DMS53 treated with DMSO at 0.1 percent for 48 hours (cell line): ENCODE measurements at regions not wholly inside any gene's neighbourhood (a gene's known extent, or its start where the extent isn't known, plus 50 kb on each side); places are given as distances from the start of the nearest gene placed in this dataset.

Source experiments
- DNase-seq: peaks from one replicate; lab custom pipeline; 2025; ENCODE audit not compliant: unreplicated experiment; lab: John Stamatoyannopoulos, UW

DNA sequence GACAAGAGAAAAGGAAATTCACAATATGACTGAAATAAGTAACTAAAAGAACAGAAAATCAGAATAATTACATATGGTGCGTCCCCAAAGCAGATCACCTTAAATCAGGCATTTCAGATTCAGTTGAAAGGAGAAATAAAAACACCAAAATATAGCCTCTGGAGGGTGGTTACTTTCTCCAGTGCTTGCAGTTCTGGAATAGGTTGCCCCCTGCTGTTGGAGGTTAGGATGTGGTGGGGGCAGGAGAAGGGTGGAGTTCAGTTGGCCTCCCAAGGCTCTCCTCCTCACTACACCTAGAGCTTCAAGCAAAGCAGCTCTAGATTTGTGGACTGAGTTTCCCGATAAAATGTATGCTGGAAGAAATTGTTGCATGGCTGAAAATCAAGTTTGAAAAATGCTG, 338.2 kb upstream of the TLE4 start:
- DNase-seq, result no peak

DNA sequence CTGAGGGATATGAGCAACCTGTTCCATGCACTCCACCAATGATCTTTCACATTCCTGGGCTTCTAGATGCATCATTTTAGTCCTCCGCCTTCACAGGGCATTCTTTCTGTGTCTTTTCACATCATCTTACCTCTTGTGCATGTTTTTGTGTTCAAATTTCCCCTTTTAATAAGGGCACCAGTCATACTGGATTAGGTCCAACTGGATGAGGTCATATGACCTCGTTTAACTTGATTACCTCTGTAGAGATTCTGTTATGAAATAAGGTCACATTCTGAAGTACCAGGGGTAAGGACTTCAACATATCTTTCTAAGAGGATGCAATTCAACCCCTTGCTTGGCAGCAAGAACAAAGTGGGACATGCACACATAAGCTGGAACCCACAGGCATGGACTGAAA, 335.3 kb upstream of the TLE4 start:
- DNase-seq, result no peak

DNA sequence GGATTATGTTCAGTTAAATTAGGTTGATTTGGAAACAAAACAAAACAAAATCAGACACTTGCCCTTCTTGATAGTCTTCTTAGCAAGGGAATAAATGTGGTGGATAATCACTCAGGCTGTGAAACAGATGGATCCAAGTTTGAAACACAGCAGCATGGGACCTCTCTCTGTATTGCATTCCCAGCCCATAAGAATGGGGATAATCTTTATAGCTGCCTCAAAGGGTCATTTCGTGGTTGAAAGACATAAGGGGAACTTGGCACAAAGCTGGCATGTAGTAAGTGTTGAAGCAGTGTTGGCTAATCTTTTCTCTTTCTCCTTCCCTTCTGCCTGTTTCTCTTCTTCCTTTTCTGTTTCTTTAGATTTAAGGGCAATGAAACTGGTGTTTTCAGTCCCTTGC, 333.9 kb upstream of the TLE4 start:
- DNase-seq, result no peak

DNA sequence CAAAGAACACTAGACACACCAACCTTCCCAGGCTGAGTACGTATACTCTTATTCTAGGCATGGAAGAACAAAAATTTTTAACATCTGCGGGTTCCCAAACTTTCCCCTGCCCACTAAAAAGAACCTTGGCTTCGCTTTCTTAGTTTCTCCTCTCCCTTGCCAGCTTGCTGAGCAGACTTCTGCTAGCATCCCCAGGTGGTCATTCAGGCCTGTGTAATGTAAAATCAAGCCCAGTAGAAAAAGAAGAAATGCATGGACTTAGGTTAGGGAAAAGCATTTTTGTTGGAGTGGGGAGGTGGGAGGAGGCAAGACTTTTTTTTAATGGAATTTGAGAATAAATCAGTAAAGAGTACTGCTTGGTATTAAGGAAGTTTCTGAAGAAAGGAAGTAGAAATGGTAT, 331.0 kb upstream of the TLE4 start:
- DNase-seq, result no peak

DNA sequence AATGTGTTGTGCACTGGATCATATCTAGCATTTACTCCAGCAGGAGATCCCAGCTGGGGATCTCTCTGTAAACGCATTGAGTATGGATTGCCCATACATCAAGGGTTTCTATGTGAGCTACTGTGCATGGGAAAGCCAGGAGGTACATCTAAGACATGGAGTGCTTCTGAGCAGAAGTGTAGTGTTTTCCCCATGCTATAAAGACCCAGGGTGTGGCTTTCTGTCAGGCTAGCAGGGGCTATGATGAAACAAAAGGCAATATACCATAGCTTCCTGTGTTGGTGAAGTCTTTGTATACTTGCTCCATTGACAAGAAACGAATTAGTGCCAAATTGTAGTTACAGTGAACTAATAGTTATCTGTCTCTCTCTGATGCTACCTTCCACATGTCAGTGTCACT, 329.3 kb upstream of the TLE4 start:
- no peak for DNase-seq

DNA sequence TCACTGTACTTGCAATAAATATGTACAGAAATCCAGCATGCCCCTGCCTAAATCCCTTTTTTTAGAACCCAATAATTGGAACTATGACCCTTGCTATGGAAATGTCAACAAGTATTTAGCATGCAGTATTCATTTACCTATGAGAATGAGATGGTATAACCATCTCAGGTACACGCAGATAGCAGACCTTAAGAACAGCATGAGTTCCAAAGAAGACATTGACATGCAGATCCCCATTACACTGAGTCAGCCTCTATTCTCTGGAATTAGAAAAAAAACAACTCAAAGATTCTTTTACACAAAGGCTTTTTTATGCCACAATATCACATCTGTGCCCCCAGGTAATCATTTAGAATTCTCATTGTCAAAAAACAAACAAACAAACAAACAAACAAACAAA, 325.6 kb upstream of the TLE4 start:
- no peak for DNase-seq

DNA sequence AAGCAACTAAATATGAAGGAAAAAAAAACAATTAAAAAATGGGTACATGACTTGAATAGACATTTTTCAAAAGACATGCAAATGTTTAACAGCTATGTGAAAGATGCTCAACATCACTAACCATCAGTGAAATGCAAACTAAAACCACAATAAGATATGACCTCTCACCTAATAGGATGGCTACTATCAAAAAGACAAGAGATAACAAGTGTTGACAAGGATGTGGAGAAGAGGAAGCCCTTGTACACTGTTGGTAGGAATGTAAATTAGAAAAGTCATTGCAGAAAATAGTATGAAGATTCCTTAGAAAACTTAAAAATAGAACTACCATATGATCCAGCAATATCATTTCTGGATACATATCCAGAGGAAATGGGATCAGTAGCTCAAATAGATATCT, 324.7 kb upstream of the TLE4 start:
- no peak for DNase-seq

DNA sequence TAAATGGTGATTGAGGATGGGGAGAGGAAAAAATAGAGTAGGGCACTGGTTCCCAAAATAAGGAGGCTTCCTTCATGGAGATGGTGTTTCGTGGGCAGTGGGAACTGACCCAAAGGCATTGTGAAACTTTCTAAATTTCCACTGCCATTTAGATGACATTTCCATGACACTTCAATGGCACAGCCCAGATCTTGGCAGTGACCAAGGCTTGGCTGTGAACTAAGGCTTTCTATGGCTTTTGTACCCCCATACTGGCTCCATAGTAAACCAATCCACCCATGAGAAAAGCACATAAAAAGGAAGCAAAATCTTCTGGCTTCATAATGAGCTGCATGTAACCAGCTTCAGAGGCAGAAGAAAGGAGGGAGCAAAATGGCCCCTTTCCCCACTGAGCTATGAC, 321.0 kb upstream of the TLE4 start:
- no peak for DNase-seq

DNA sequence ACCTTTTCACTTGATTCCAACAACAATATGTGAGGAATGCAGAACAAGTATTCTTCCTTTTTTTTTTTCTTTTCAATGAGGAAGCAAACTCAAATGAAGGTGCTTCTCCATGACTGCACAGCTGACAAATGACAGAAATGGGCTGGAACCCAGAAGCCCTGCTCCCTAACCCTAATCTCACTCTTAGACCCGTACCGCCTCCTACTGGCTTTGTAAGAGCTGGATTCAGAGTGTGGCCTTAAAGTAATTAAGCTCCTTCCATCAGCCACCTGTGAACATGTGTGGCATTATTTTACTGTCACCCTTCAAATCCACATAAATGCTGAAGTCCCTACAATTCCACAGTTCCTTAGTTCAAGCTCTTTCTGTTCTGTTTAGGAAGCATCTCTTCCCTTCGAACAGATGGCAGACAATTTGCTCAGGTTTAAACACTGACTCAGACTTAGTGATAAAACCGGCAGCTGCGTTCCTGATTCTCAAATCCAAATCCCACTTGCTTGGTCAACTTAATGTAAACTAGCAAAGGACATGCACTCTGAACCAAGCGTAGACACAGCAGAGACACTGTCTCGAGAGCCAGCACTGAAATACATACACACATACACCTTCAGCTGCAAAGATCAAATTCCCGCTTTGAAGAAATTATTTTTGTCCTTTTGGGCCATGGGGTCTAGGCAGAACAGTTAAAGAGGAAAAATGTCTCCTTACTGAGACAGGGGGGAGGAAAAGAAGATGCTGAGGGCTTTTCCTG, 316.7 kb upstream of the TLE4 start:
- DNase-seq, result no peak

DNA sequence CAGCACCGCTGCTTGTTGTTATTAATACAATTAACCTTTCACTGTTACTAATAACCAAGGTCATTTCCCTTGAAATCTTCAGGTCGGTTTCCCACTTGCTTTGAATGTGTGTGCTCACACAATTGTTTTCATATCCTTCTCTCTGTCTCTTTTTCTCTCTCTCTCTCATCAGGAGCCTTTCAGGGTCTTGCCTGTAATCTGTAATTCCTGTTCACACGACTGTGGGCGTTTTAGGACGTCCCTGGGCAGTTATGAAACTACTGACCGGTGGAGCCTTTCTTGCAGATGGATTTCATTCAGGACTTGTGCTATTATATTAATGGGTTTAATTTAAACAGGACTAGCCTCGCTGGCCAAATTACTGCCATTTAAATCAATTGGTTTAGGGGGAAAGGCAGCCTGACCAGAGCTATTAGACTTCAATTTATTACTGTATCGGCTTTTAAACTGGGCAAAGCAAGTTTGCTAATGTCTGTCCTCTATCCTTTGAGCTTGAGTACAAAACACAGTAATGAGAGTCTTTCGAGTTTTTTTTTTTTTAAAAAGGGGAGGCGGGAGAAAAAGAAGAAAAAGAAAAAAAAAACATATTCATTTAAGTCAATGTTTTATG, 316.0 kb upstream of the TLE4 start:
- no peak for DNase-seq

DNA sequence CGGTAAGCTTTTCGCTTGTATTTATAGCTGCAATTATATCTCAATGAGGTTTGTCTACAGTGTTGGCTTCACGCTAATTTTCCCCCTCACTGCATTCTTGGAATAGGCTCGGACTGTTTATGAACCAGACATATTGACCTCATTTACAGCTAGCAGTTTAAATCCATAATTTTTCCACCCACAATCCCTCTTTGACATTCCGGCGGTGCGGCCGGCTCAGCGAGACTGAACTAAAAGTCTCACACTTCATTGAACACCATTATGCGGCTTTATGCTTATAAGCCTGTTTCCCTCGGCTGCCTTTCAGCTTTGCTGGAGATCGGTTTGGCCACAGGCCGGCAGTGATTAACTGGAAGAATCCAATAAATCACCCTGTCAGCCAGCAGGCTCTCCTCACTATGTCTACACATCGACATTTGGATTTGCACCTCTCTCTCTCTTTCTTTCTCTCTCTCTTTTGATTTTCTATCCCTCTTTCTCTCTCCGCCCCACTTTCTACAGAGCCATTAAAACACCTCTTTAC, 315.0 kb upstream of the TLE4 start:
- DNase-seq, result no peak

DNA sequence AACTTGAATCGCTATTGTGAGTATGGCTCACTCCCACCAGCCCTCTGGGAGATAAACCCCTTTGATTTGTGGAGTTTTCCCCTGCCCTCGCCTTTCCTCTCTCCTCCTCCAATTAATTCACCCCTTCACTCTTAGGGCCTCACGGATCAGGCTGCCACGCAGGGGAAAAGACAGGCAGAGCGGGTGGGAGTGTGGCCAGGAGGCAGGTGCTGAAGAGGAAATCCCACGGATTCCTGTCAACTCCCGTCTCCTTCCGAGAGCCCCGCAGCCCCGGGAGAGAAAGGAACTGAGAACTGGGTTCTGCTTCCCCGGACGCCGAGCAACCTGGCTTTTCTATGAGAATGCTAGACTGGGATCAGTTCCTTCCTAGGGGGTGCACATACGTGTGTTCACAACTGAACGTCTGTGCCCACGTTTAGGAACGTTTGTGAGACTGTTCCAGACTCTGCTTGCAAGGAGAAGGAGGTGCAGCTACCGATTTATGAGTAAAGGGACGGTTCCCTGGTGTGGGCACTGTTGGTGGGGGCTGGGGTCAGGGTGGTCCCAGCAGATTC, 314.5 kb upstream of the TLE4 start:
- no peak for DNase-seq

DNA sequence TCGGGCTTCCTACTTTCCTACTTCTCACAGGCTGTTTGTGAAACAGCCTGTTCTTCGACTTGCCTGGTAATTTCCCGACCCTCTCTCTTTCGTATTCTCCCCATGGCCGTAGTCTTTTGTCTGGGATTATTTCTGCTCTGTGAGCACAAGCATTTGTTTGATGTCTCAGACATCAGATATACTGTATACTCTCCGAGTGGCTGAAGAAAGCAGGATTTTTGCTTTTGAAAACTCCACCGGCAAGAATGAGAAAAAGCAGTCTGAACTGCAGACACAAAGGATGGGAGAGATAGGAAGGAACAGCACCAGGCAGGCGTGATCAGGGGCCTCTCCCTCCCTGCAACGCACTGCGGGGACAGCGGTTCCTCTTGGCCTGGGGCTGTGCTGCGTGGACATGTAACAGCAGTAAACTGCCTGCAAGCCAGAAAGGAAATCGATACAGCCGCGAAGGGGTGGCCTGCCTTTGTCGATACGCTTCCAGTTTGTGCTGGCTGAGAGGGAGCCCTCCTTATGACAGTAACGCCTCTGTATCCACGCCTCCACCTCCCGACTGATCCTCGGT, 313.9 kb upstream of the TLE4 start:
- DNase-seq, result no peak

DNA sequence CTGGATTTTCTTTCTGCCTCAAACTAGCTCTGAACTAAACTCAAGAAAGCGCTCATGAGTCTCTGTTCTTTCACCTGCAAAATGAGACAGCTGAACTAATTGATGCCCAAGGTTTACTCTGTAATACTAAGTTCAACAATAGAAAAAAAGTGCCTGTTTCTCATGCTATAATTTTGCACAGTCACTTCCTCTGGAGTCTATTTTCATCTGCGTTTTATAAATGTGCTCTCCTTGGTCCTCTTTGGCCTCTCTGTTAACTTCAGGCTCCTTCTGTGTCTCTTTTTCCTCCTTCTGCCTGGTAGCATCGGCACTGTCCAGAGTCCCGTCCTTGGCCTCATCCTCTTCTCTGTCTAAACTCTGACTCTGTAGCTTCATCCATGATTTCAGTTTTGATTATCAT, 311.9 kb upstream of the TLE4 start:
- no peak for DNase-seq

DNA sequence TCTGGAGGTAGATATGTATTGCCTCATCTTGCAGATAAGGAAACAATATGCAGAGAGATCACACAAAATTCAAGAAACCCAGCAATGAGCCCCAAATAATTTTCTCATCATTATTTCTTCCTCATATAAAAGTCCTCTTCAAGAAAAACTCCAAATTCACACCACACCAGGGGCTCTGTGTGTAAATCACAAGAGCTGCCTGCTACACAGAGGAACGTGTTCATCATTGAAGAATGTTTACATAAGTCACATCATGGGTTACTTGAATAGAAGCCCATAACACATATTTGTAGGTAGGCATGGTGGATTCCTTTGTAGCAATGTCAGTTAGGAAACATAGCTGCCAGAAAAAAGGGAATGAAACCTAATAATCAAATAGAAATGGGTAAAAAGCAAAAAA, 308.1 kb upstream of the TLE4 start:
- DNase-seq, result no peak

DNA sequence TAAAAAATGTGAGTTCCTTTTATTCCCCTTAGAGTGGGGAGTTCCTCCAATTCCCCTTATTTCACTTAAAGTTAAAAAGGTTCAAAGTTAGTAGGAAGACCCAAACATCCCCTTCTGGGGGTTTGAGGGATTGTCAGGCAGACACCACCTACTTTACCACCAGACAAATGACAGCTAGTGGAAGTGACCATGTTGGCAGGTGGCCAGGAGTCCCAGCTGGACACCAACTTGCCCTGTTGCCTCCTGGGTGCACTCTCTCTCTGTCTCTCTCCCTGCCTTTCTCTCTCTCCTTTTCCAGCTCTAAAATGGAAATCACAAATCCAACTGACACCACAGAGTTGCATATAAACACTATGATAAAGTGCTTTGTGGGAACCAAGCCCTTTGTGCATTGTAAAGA, 307.7 kb upstream of the TLE4 start:
- DNase-seq, result peak; percentile 8

DNA sequence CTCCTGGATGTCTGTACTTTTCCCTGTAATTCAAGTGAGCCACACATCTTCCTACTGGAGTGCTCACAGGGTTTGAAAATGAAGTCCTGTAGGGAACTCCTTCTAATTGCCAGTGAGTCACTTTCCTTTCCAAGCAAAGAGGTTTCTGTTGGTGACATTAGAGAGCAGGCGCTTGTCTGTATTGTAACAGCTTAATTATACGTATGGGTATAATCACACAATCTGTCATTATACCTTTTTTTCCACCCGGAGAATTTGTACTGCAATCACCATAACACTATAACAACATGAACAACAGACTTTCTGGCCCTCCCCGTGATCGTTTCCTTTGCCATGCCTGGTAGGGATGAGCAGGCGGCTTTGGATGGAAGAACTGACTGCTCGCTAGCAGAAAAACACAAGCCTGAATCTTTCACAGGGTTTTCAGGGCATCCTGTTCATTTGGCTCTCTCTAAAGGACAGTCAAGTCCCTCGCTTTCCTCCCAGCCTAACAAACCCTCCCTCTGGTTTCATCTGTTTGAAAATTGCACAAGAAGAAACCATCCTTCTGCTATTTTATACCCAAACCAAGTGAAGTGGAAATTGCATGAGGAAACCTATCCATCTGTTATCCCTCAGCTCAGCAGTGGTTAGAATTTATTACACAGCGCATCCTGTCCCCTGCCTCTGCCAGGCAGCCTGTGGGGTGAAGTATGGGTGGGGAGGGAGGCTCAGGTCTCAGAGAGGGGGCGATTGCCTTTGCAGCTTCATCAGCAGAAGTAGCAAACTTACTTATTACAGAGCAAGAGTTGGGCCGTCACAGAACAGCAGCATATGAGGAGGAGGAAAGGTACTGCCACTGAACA, 307.0 kb upstream of the TLE4 start:
- no peak for DNase-seq

DNA sequence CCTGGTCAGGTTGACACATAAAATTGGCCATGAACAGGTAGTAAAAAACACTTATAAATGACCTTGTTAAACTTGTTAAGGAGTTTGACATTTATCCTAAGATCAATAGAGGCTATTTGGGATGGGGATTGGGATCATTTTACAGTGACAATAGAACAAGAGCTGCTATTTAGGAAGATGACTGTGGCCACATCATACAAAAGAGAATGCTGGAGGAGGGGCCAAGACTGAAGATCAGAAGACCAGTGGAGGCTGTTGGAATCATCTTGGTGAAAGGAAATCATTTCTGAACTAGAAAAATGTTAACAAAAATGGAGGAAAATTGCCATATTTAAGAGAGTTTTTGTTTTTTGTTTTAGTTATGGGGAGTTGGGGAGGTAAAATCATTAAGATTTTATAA, 304.8 kb upstream of the TLE4 start:
- DNase-seq, result no peak

DNA sequence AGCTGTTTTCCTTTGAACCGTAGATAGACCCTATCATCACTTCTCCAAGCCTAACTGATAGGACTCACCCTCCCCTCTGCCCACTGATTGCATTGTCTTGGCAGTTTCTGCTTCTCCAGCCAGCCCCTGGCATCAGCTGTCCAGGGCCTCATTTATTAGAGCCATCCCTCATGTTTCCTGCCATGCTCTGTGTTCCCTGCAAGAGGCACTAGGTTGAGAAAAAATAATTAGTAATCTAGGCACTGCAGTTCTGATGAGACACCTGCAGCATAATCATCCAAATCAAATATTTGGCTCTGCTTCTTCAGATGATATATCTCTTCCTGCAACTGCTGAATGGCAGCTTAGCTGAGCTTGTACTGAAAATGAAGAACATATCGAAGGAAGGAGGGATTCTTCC, 303.0 kb upstream of the TLE4 start:
- DNase-seq, result no peak

DNA sequence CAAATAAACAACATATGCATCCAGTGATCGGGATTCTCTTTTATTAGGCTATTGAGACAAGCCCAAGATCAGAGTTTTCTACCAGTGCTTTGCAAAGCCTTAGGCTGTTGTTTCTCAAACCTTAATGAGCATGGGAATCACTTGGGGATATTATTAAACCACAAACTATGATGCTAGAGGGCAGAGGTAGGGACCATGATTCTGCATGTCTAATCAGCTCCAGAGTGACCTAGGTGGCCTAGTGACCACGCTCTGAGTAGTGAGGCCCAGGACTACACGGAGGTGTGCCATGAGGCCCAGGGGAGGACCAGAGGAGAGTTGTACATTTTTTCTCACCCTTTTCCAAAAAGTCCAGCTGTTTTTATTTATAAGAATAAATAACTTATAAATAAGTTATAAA, 298.5 kb upstream of the TLE4 start:
- no peak for DNase-seq

DNA sequence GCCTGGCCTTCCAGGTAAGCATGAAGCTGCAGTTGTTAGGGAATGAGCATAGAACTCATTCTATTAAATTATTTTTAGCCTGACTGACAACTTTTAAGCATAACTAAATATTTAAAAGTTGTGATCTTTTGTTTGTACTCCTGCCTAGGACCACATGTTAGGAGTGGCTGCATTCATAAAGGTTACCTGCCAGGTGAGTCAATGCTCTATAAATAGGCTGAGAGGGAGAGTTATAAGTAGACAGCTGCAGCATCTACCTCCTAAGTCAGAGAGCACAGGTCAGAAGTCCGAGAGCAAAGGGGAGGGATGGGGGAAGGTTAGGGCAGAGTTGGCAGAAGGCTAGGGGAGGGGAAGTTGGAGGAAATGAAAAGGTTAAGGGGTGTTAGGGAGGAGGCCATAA, 292.4 kb upstream of the TLE4 start:
- DNase-seq, result peak; percentile 44
